CD4-positive, alpha-beta T cell (primary cell): ENCODE measurements at regions not wholly inside any gene's neighbourhood (a gene's known extent, or its start where the extent isn't known, plus 50 kb on each side); places are given as distances from the start of the nearest gene placed in this dataset.

Experiments used
- ATAC-seq: fragments of 200-7000 bp; cut with Tn5 transposase; one replicate; pipeline ENCODE4 v1.10.0; 2022; ENCODE audit warnings: mild to moderate bottlenecking; ENCODE audit not compliant: poor library complexity
- CTCF ChIA-PET: fragments of 350-600 bp; sonication (Branson Sonifier 250); formaldehyde crosslinking; loops from one replicate; lab custom pipeline; 2021; ENCODE audit warnings: antibody characterized with exemption, inconsistent platforms; lab: Charles Lee
- POLR2A ChIA-PET: fragments of 350-600 bp; sonication (Branson Sonifier 250); formaldehyde crosslinking; loops from one replicate; lab custom pipeline; 2021; ENCODE audit warnings: antibody characterized with exemption, inconsistent platforms; lab: Charles Lee
- DNase-seq, 14 experiments: peaks; one replicate each; pipeline ENCODE4 v3.0.0-alpha.2; 2013 to 2020; ENCODE audit warnings: mixed read lengths in 2 of 14
- H3K27ac ChIP-seq, 2 donors: one replicate each; pipeline versions ENCODE4 v1.5.1 to v1.7.0; 2013; ENCODE audit warnings: low read length in 2 of 2, low read depth in 1 of 2, mild to moderate bottlenecking in 1 of 2
- H3K27me3 ChIP-seq, 2 experiments: 1 replicate in 1 of 2; 2 replicates in 1 of 2; pipeline versions ENCODE4 v1.6.1 to v1.7.0; 2013; ENCODE audit warnings: low read length in 2 of 2, control low read depth in 1 of 2, mild to moderate bottlenecking in 1 of 2, moderate library complexity in 1 of 2; ENCODE audit not compliant: insufficient read depth in 2 of 2, control insufficient read depth in 1 of 2
- H3K36me3 ChIP-seq: one replicate; pipeline ENCODE4 v1.6.1; 2013; ENCODE audit warnings: low read length, control low read depth; ENCODE audit not compliant: insufficient read depth
- H3K4me1 ChIP-seq: one replicate; pipeline ENCODE4 v1.6.1; 2013; ENCODE audit warnings: low read length, control low read depth; ENCODE audit not compliant: insufficient read depth
- H3K4me3 ChIP-seq: one replicate; pipeline ENCODE4 v1.5.1; 2013; ENCODE audit warnings: mild to moderate bottlenecking, low read length, moderate library complexity
- H3K9me3 ChIP-seq, 2 experiments: 1 replicate in 1 of 2; 2 replicates in 1 of 2; pipeline versions ENCODE4 v1.6.1 to v1.7.0; 2013; ENCODE audit warnings: low read length in 2 of 2, mild to moderate bottlenecking in 2 of 2, control low read depth in 1 of 2, moderate library complexity in 1 of 2; ENCODE audit not compliant: control insufficient read depth in 1 of 2, insufficient read depth in 1 of 2
- H3K27ac Mint-ChIP-seq: one replicate; pipeline ENCODE4 v1.8.0; 2020; ENCODE audit warnings: mixed read lengths
- H3K27me3 Mint-ChIP-seq: one replicate; pipeline ENCODE4 v1.8.0; 2021; ENCODE audit warnings: mixed read lengths
- H3K36me3 Mint-ChIP-seq: one replicate; pipeline ENCODE4 v1.8.0; 2021; ENCODE audit warnings: low read depth, mixed read lengths
- H3K4me1 Mint-ChIP-seq: one replicate; pipeline ENCODE4 v1.8.0; 2021; ENCODE audit warnings: low read depth, mixed read lengths
- H3K4me3 Mint-ChIP-seq: one replicate; pipeline ENCODE4 v1.8.0; 2020; ENCODE audit warnings: mild to moderate bottlenecking, mixed read lengths
- H3K9me3 Mint-ChIP-seq: one replicate; pipeline ENCODE4 v1.8.0; 2020; ENCODE audit warnings: mixed read lengths
- CTCF ChIP-seq: fragments of 200-600 bp; IDR thresholded peaks from one replicate; pipeline ENCODE4 v1.8.0; 2022; ENCODE audit warnings: antibody characterized with exemption, mild to moderate bottlenecking
- intact Hi-C, 2 experiments: fragments of 100-400 bp; cut with DNase I in 1 of 2; cut with micrococcal nuclease in 1 of 2; formaldehyde crosslinking; loops; one replicate each; pipeline versions ENCODE4 v1.15.1 to v1.9.0; 2023 to 2025; cut with DNase I, micrococcal nuclease

DNA sequence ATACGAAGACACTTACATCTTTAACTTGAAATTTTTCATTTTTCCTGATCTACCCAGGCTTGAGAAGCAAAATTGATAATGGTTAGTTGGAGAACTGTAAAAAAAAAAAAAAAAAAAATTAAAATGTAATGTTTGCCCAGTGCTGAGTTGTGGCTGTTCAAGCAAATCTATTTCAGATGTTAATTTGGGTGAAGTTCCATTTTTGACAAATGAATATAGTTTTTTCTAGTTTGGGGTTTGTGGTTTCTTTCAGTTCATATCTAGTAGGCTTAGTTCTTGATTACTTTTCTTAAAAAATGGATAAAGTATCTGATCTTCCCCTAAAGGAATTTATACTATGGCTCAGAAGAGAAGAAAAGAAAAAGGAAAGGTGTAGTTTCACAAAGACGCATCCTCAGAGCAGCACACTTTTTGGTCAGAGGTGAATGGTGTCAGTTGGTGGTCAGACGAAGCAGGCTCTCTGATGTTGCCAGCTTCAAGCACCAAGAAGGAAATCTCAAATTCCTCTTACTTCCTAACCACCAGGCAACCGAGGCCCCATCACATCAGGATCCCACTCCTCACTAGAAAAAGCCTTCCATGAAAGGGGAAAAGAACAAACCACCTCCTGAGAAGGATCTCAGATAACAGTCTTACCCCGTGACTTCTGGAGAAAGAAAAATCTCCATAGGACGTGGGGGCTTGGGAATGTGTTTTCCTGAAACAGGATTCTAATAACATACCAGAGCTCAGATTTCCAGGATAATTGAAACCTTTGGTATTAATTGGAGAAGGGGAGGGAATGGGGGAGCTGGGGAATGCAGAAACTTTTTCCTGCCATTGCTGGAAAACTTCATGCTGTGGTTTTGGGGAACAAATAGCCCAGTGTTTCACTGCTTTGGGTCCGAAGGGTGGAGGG, 396.2 kb downstream of the CD83 start:
- Histone ChIP-seq H3K27me3 (no peaks in the 10 kb centered on the region), H3K9me3 (no peaks in the 10 kb centered on the region), H3K4me1 (no peaks in the 10 kb centered on the region), H3K27ac (no peak overlapping the region), H3K36me3 (no peaks in the 10 kb centered on the region), H3K4me3 (no peak overlapping the region)
- Mint-ChIP-seq H3K9me3 (no peaks in the 10 kb centered on the region), H3K27me3 (no peaks in the 10 kb centered on the region), H3K4me1 (peaks cover 5% of the 10 kb centered on the region), H3K4me3 (no peak overlapping the region), H3K27ac (no peak overlapping the region), H3K36me3 (no peaks in the 10 kb centered on the region)
- ChIA-PET POLR2A (no interaction called here), CTCF (no interaction called here)
- no peak for DNase-seq
- no peak for ATAC-seq
- no peak for TF ChIP-seq CTCF
- intact Hi-C loops, result no loop called here

DNA sequence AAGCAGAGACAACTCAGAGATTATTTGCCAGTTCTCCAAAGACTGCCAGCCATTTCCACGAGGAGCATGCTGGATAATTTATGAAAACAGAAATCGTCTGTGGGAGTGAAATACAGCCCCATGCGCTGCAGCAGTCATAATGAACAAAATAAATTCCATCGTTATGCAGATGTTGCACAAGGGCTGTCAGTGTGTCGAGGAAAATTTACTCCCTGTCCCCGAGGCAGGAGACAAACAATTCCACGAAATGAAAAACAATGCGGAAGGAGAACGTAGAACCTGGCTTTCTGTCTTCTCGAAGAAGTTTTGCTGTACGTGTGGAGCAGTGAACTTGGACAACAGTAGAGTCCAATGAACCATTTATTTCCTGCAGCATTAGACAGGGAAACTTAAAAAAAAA, 399.4 kb downstream of the CD83 start:
- no peak for TF ChIP-seq CTCF
- POLR2A ChIA-PET, result no interaction called here

DNA sequence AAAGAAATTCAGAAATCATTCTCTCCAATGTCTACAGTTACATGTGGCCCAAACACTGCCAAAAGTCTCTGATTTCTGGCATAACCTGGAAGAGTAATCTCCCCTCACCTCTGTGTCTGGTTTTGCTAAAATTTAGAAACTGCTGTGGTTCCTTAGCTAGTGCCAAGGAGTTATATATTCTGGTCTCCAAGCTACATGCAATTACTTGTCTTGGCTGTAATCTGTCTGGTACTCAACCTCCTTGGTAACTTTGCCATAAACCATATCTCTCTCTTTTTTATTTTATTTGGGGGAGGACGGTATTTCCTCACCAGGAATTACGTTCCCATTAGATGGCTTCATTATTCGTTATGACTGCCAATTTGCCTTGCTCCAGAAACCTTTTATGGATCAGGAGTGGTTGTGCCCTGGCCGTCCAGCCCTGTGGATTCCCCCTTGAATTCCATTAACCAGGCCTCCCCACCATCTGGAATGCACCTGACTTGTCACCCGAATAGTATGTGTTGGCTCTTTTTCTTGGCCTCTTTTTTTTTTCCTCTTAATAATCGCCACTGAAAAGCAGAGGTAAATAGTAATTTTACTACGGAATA, 400.0 kb downstream of the CD83 start:
- H3K27ac Mint-ChIP-seq, result no peak overlapping the region
- Histone ChIP-seq H3K27me3 (no peaks in the 10 kb centered on the region), H3K9me3 (peaks cover 0 to 4% of the 10 kb centered on the region in 2 experiments), H3K27ac (no peak overlapping the region), H3K36me3 (no peaks in the 10 kb centered on the region), H3K4me3 (no peak overlapping the region), H3K4me1 (no peaks in the 10 kb centered on the region)
- ATAC-seq, result no peak
- POLR2A ChIA-PET, result no interaction called here
- intact Hi-C loops, result no loop called here
- no peaks in the 10 kb centered on the region for H3K9me3 Mint-ChIP-seq
- DNase-seq, result no peak
- H3K4me3 Mint-ChIP-seq, result no peak overlapping the region
- CTCF ChIA-PET, result no interaction called here
- no peaks in the 10 kb centered on the region for H3K27me3 Mint-ChIP-seq
- TF ChIP-seq CTCF, result no peak
- no peaks in the 10 kb centered on the region for H3K36me3 Mint-ChIP-seq
- H3K4me1 Mint-ChIP-seq, result peaks cover 5% of the 10 kb centered on the region

More for the DNA sequence above, 399.4 kb downstream of the CD83 start:
- no peak overlapping the region for H3K27ac ChIP-seq
- Mint-ChIP-seq H3K4me3 (no peak overlapping the region), H3K27ac (no peak overlapping the region), H3K36me3 (no peaks in the 10 kb centered on the region), H3K9me3 (no peaks in the 10 kb centered on the region), H3K4me1 (peaks cover 5% of the 10 kb centered on the region), H3K27me3 (no peaks in the 10 kb centered on the region)
- peaks cover 0 to 4% of the 10 kb centered on the region in 2 experiments for H3K9me3 ChIP-seq
- H3K4me1 ChIP-seq, result no peaks in the 10 kb centered on the region
- no peaks in the 10 kb centered on the region for H3K27me3 ChIP-seq
- DNase-seq (no peak), ATAC-seq (no peak)
- no peak overlapping the region for H3K4me3 ChIP-seq
- CTCF ChIA-PET, result no interaction called here
- intact Hi-C loops, result no loop called here
- H3K36me3 ChIP-seq, result no peaks in the 10 kb centered on the region
